ENCODE measurements at regions not wholly inside any gene's neighbourhood (a gene's known extent, or its start where the extent isn't known, plus 50 kb on each side); places are given as distances from the start of the nearest gene placed in this dataset.
"Not testable (repeated sequence)": the region's sequence is repeated elsewhere in the genome, so short reads cannot be mapped to it uniquely, and the experiment has no call there.

GRCh38 chr10:106278383-106278782, 886.1 kb downstream of the SORCS1 start:
- no peaks in the 10 kb centered on the region for H3K9me3 ChIP-seq
- no peaks in the 10 kb centered on the region for H3K36me3 ChIP-seq
- TF ChIP-seq CTCF (IDR thresholded peaks at IDR 0.05): no peak
- H3K27ac ChIP-seq: no peak overlapping the region
- intact Hi-C loops (cut with DNase I; ENCODE audit: low total_unique reads): no loop called here
- H3K4me3 ChIP-seq: no peak overlapping the region
- DNase-seq: no peak
- H3K4me1 ChIP-seq: no peaks in the 10 kb centered on the region
- H3K27me3 ChIP-seq: no peaks in the 10 kb centered on the region

- H3K9me3 ChIP-seq: no peaks in the 10 kb centered on the region
- no peaks in the 10 kb centered on the region for H3K27me3 ChIP-seq
- H3K4me3 ChIP-seq: no peak overlapping the region
- TF ChIP-seq CTCF (IDR thresholded peaks at IDR 0.05): no peak
- H3K36me3 ChIP-seq: no peaks in the 10 kb centered on the region
- intact Hi-C loops (cut with DNase I; ENCODE audit: low total_unique reads): no loop called here
- no peak for DNase-seq
- no peak overlapping the region for H3K27ac ChIP-seq
- H3K4me1 ChIP-seq: no peaks in the 10 kb centered on the region
These were observed 893.3 kb downstream of the SORCS1 start for GRCh38 chr10:106271237-106271636.

- Histone ChIP-seq H3K36me3 (no peaks in the 10 kb centered on the region), H3K27me3 (no peaks in the 10 kb centered on the region), H3K27ac (no peak overlapping the region), H3K4me3 (no peak overlapping the region), H3K4me1 (no peaks in the 10 kb centered on the region), H3K9me3 (no peaks in the 10 kb centered on the region)
- no peak for TF ChIP-seq CTCF (IDR thresholded peaks at IDR 0.05)
- intact Hi-C loops (cut with DNase I; ENCODE audit: low total_unique reads): no loop called here
- DNase-seq: no peak
These were observed 896.5 kb downstream of the SORCS1 start for GRCh38 chr10:106268000-106268399.

- H3K27me3 ChIP-seq: no peaks in the 10 kb centered on the region
- H3K27ac ChIP-seq: no peak overlapping the region
- no peak overlapping the region for H3K4me3 ChIP-seq
- TF ChIP-seq CTCF (IDR thresholded peaks at IDR 0.05): no peak
- H3K36me3 ChIP-seq: no peaks in the 10 kb centered on the region
- intact Hi-C loops (cut with DNase I; ENCODE audit: low total_unique reads): no loop called here
- H3K4me1 ChIP-seq: no peaks in the 10 kb centered on the region
- DNase-seq: no peak
- H3K9me3 ChIP-seq: no peaks in the 10 kb centered on the region
These were observed 896.9 kb downstream of the SORCS1 start for GRCh38 chr10:106267591-106267990.

- H3K4me1 ChIP-seq; H3K9me3 ChIP-seq; H3K27me3 ChIP-seq; H3K36me3 ChIP-seq; H3K4me3 ChIP-seq; H3K27ac ChIP-seq; DNase-seq; intact Hi-C loops (cut with DNase I; ENCODE audit: low total_unique reads): not testable (repeated sequence)
These were observed 907.1 kb downstream of the SORCS1 start for GRCh38 chr10:106257432-106257831.

- Histone ChIP-seq H3K36me3 (no peaks in the 10 kb centered on the region), H3K27me3 (no peaks in the 10 kb centered on the region), H3K4me3 (no peak overlapping the region), H3K27ac (no peak overlapping the region), H3K9me3 (no peaks in the 10 kb centered on the region), H3K4me1 (no peaks in the 10 kb centered on the region)
- DNase-seq: no peak
- intact Hi-C loops (cut with DNase I; ENCODE audit: low total_unique reads): no loop called here
- no peak for TF ChIP-seq CTCF (IDR thresholded peaks at IDR 0.05)
These were observed 909.3 kb downstream of the SORCS1 start for GRCh38 chr10:106255111-106255678.

Measured in tibial artery (tissue), 4 donors.